Mesenchymal stem cell (in vitro differentiated cells and primary cell): ENCODE measurements at regions not wholly inside any gene's neighbourhood (a gene's known extent, or its start where the extent isn't known, plus 50 kb on each side); places are given as distances from the start of the nearest gene placed in this dataset.

ENCODE experiments used
- DNase-seq: peaks from one replicate; pipeline ENCODE4 v3.0.0-alpha.2; 2013
- H2AFZ ChIP-seq: one replicate; pipeline ENCODE4 v1.6.1; 2013; ENCODE audit warnings: low read depth, mild to moderate bottlenecking, control low read depth, inconsistent platforms, low read length, moderate library complexity
- H2AK5ac ChIP-seq: 2 replicates; pipeline ENCODE4 v1.6.1; 2013; ENCODE audit warnings: low read length, moderate library complexity, mild to moderate bottlenecking, inconsistent platforms; ENCODE audit not compliant: severe bottlenecking
- H2BK120ac ChIP-seq: one replicate; pipeline ENCODE4 v1.6.1; 2013; ENCODE audit warnings: low read depth, mild to moderate bottlenecking, inconsistent platforms, low read length, moderate library complexity
- H2BK12ac ChIP-seq, 2 experiments: one replicate each; pipeline ENCODE4 v1.6.1; 2013; ENCODE audit warnings: inconsistent platforms in 2 of 2, low read length in 2 of 2, mild to moderate bottlenecking in 2 of 2, moderate library complexity in 2 of 2, control low read depth in 1 of 2
- H2BK15ac ChIP-seq: one replicate; pipeline ENCODE4 v1.6.1; 2013; ENCODE audit warnings: mild to moderate bottlenecking, low read depth, inconsistent platforms; ENCODE audit not compliant: poor library complexity, severe bottlenecking
- H2BK5ac ChIP-seq: 2 replicates; pipeline ENCODE4 v1.6.1; 2013; ENCODE audit warnings: low read depth, mild to moderate bottlenecking, low read length, control low read depth, inconsistent platforms; ENCODE audit not compliant: poor library complexity, severe bottlenecking
- H3K14ac ChIP-seq, 2 experiments: one replicate each; pipeline ENCODE4 v1.6.1; 2013; ENCODE audit warnings: inconsistent platforms in 2 of 2, low read length in 2 of 2, control low read depth in 1 of 2, mild to moderate bottlenecking in 1 of 2, moderate library complexity in 1 of 2
- H3K18ac ChIP-seq, 2 experiments: one replicate each; pipeline ENCODE4 v1.6.1; 2013; ENCODE audit warnings: inconsistent platforms in 2 of 2, low read length in 2 of 2, control low read depth in 1 of 2, low read depth in 1 of 2, mild to moderate bottlenecking in 1 of 2
- H3K23ac ChIP-seq, 2 experiments: one replicate each; pipeline ENCODE4 v1.6.1; 2013; ENCODE audit warnings: inconsistent platforms in 2 of 2, low read length in 2 of 2, mild to moderate bottlenecking in 2 of 2, moderate library complexity in 2 of 2, control low read depth in 1 of 2
- H3K27ac ChIP-seq: 2 replicates; pipeline ENCODE4 v1.5.1; 2013; ENCODE audit warnings: mild to moderate bottlenecking, moderate library complexity, low read length, control low read depth, inconsistent platforms; ENCODE audit not compliant: poor library complexity, severe bottlenecking
- H3K27me3 ChIP-seq, 2 experiments: 2 replicates each; pipeline versions ENCODE4 v1.6.1 to v1.7.0; 2013; ENCODE audit warnings: low read length in 2 of 2, mild to moderate bottlenecking in 2 of 2, moderate library complexity in 2 of 2, control low read depth in 1 of 2, inconsistent platforms in 1 of 2; ENCODE audit not compliant: control insufficient read depth in 1 of 2, insufficient read depth in 1 of 2
- H3K36me3 ChIP-seq, 2 experiments: 2 replicates each; pipeline versions ENCODE4 v1.6.1 to v1.7.0; 2013; ENCODE audit warnings: low read length in 2 of 2, control low read depth in 1 of 2, inconsistent platforms in 1 of 2, low read depth in 1 of 2, mild to moderate bottlenecking in 1 of 2; ENCODE audit not compliant: insufficient read depth in 2 of 2, control insufficient read depth in 1 of 2
- H3K4ac ChIP-seq, 2 experiments: one replicate each; pipeline ENCODE4 v1.6.1; 2013; ENCODE audit warnings: inconsistent platforms in 2 of 2, low read length in 2 of 2, mild to moderate bottlenecking in 2 of 2, moderate library complexity in 2 of 2, control low read depth in 1 of 2, low read depth in 1 of 2
- H3K4me1 ChIP-seq: 2 replicates; pipeline ENCODE4 v1.6.1; 2013; ENCODE audit warnings: low read depth, low read length, control low read depth; ENCODE audit not compliant: control insufficient read depth, insufficient read depth
- H3K4me2 ChIP-seq: 2 replicates; pipeline ENCODE4 v1.6.1; 2013; ENCODE audit warnings: low read length, mild to moderate bottlenecking, inconsistent platforms; ENCODE audit not compliant: poor library complexity, severe bottlenecking
- H3K4me3 ChIP-seq, 2 experiments: 2 replicates each; pipeline versions ENCODE4 v1.5.1 to v1.7.0; 2013; ENCODE audit warnings: low read length in 2 of 2, mild to moderate bottlenecking in 2 of 2, control low read depth in 1 of 2, low read depth in 1 of 2; ENCODE audit not compliant: insufficient read depth in 1 of 2
- H3K79me1 ChIP-seq: replicated peaks from 2 replicates; pipeline ENCODE4 v1.6.1; 2013; ENCODE audit warnings: mild to moderate bottlenecking, control low read depth, low read length, inconsistent platforms; ENCODE audit not compliant: poor library complexity, severe bottlenecking
- H3K9ac ChIP-seq: 2 replicates; pipeline ENCODE4 v1.7.0; 2013; ENCODE audit warnings: mild to moderate bottlenecking, low read length, moderate library complexity
- H3K9me3 ChIP-seq: 2 replicates; pipeline ENCODE4 v1.7.0; 2013; ENCODE audit warnings: mild to moderate bottlenecking, low read length; ENCODE audit not compliant: control insufficient read depth
- H4K8ac ChIP-seq: one replicate; pipeline ENCODE4 v1.6.1; 2013; ENCODE audit warnings: inconsistent platforms, mild to moderate bottlenecking, low read length, moderate library complexity
- H4K91ac ChIP-seq: one replicate; pipeline ENCODE4 v1.6.1; 2013; ENCODE audit warnings: mild to moderate bottlenecking, low read length, inconsistent platforms
- WGBS: methylation state at CpG from one replicate; pipeline ENCODE4 v1.1.7; 2013; ENCODE audit warnings: mixed read lengths; 5-methylcytosine and 5-hydroxymethylcytosine counted together

- Histone ChIP-seq H4K8ac (no peak overlapping the region), H3K4ac (no peak overlapping the region), H3K79me1 (no peaks in the 10 kb centered on the region), H3K4me3 (no peak overlapping the region), H2BK12ac (no peak overlapping the region), H4K91ac (no peak overlapping the region), H2BK15ac (no peak overlapping the region), H3K4me1 (peaks cover 15% of the 10 kb centered on the region), H3K14ac (no peak overlapping the region), H3K36me3 (no peaks in the 10 kb centered on the region), H3K27ac (no peak overlapping the region), H2AK5ac (no peak overlapping the region), H2BK120ac (no peak overlapping the region), H2BK5ac (no peak overlapping the region), H3K4me2 (no peak overlapping the region), H2AFZ (no peak overlapping the region), H3K18ac (no peak overlapping the region), H3K23ac (no peak overlapping the region), H3K27me3 (no peaks in the 10 kb centered on the region), H3K9me3 (no peaks in the 10 kb centered on the region), H3K9ac (peak overlapping the region; percentile 66)
- 83% methylated on average over 7 of the region's 7 CpGs for WGBS
- DNase-seq: no peak
Measured at GRCh38 chr19:28469544-28469943, 743.4 kb downstream of the UQCRFS1 start.

- Histone ChIP-seq H3K27me3 (no peaks in the 10 kb centered on the region), H3K18ac (peak overlapping the region in 1 of 2 experiments; percentile 73), H3K9me3 (no peaks in the 10 kb centered on the region), H3K4me1 (peaks cover 19% of the 10 kb centered on the region), H2AK5ac (no peak overlapping the region), H3K4ac (no peak overlapping the region), H2BK15ac (no peak overlapping the region), H3K27ac (peak overlapping the region; percentile 45), H4K8ac (peak overlapping the region; percentile 35), H2BK12ac (no peak overlapping the region), H3K14ac (no peak overlapping the region), H3K79me1 (no peaks in the 10 kb centered on the region), H3K4me2 (peak overlapping the region; percentile 20), H3K4me3 (peak overlapping the region in 1 of 2 experiments; percentile 64), H2BK5ac (no peak overlapping the region), H3K9ac (peak overlapping the region; percentile 66), H2AFZ (no peak overlapping the region), H3K23ac (no peak overlapping the region), H2BK120ac (no peak overlapping the region), H4K91ac (no peak overlapping the region), H3K36me3 (no peaks in the 10 kb centered on the region)
- DNase-seq: peak; percentile 19
- 32% methylated on average over 16 of the region's 17 CpGs for WGBS
Measured at GRCh38 chr19:28468701-28469459, 744.1 kb downstream of the UQCRFS1 start.

- Histone ChIP-seq H3K27ac (no peak overlapping the region), H4K91ac (no peak overlapping the region), H2AK5ac (no peak overlapping the region), H3K4me1 (peaks cover 19% of the 10 kb centered on the region), H2BK120ac (no peak overlapping the region), H3K4me3 (no peak overlapping the region), H3K27me3 (peaks cover 0 to 4% of the 10 kb centered on the region in 2 experiments), H4K8ac (no peak overlapping the region), H2AFZ (no peak overlapping the region), H3K4ac (no peak overlapping the region), H3K9me3 (no peaks in the 10 kb centered on the region), H2BK15ac (no peak overlapping the region), H2BK12ac (no peak overlapping the region), H3K14ac (no peak overlapping the region), H3K36me3 (no peaks in the 10 kb centered on the region), H3K18ac (no peak overlapping the region), H3K23ac (no peak overlapping the region), H3K9ac (no peak overlapping the region), H3K79me1 (no peaks in the 10 kb centered on the region), H3K4me2 (no peak overlapping the region), H2BK5ac (no peak overlapping the region)
- WGBS: 69% methylated on average over 8 of the region's 9 CpGs
- peak; percentile 22 for DNase-seq
Measured at GRCh38 chr19:28466107-28467045, 746.6 kb downstream of the UQCRFS1 start.
